HG03159 (cell line): ENCODE measurements at regions not wholly inside any gene's neighbourhood (a gene's known extent, or its start where the extent isn't known, plus 50 kb on each side); places are given as distances from the start of the nearest gene placed in this dataset.
"Not testable (repeated sequence)": the region's sequence is repeated elsewhere in the genome, so short reads cannot be mapped to it uniquely, and the experiment has no call there.

Source experiments
- ATAC-seq: cut with Tn5 transposase; IDR thresholded peaks from one replicate; pipeline ENCODE4 v1.9.1; 2021; ENCODE audit warnings: mild to moderate bottlenecking, moderate library complexity; ENCODE audit not compliant: unreplicated experiment

DNA sequence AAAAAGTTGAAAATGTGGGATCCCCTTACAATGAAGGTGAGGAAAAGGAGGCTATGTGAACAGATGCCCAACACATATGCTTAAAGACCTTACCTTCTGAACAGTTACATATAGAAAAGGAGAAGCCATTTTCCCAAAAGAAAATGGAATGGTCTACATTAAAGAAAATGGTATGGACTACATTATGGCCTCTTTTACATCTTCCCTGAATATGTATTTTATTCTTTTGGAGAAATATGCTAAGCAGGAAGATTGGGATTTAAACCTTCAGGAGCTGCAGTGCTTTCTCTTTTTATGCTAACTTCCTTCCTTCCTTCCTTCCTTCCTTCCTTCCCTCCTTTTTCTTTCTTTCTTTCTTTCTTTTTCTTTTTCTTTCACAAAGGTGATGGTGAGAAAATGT, 155.4 kb downstream of the SEC23IP start:
- ATAC-seq = no peak

DNA sequence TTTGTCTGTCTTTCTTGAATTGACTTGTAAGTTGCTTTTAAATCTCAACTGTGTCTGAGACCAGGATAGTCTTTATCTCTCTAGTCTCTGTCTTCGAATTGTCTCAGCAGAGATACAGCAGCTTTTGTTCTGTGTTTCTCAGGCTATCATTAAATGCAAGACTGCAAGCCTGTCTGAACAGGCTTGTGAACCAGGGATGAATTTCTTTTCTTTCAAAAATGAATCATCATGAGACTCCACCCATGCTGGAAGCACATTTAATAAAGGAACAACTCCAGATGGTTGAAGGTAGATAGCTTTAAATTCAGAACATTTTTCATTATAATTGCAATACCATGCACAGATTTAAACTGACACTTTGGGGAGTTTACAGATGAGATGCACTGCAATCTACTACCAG, 155.9 kb downstream of the SEC23IP start:
- ATAC-seq = no peak

DNA sequence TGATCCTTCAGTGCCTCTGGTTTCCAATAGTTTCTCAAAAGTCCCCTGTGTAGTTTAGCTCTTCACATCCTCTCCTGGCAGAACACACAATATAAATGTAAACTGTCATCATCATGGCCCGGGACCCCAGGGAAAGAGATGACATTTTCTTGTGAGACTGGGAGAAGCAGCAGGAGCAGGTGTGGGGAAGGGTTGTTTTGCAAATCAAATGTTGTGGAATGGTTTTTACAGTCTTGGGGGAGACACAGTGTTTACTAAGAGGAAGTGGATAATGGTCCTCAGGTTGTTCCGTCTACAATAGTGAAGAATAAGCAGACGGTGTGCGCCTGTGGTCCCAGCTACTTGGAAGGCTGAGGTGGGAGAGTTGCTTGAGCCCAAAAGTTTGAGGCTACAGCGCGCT, 159.1 kb downstream of the SEC23IP start:
- ATAC-seq = no peak

DNA sequence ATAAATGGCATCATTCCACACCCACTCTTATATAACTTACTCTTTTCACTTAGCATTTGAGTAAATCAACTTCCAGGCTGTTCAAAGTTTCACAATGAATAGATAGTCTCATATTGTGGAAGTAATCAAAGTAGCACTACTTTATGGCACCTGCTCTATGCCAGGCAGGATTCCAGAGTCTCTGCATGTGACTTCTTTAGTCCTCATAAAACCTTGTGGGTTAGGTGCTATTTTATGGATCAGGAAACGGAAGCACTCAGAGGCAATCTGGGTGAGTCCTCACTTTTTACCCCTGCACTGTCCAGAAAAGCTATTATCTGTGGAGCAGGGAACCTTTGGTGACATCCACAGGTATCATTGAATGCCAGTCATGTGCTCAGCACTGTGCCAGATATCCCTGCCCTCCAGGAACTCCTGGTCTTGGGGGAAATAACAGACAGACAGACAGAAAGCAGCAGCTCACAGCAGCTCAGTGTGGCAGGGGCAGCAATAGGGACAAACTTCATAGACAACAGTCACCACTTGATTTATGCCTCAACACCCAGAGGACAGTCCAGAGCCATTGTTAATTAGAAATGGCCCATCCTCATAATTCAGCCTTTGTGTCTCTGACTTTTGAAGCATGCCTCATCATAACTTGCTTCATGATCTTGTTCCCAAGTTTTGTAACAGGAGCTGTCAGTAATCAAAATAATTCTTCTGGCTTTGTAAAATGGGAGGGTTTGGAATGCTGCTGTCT, 160.6 kb downstream of the SEC23IP start:
- no peak for ATAC-seq

GRCh38 chr10:120059790-120060189, 167.3 kb downstream of the SEC23IP start:
- ATAC-seq = not testable (repeated sequence)

- ATAC-seq = no peak
Measured at GRCh38 chr10:120067427-120067826, 174.9 kb downstream of the SEC23IP start.

DNA sequence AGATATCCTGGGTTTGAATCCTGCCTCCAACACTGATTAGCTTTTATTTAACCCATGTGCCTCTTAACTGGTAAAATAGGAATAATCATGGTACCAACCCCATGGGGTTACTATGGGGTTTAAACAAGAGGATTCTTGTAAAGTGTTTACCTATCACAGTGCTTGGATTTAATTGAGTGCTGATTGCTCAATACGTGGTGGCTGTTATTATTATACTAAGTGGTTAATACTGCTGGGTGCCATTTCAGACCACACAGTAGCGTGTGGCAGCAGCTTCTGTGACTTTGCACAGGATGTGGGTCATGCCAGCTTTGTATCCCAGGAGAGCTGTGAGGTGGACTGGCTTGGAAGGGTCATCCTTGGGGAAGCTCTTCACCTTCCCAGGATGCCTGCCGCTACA, 177.2 kb downstream of the SEC23IP start:
- ATAC-seq = no peak

- no peak for ATAC-seq
Measured at GRCh38 chr10:120075349-120075748, 182.8 kb downstream of the SEC23IP start.

- ATAC-seq = no peak
Measured at GRCh38 chr10:120076996-120077706, 184.6 kb downstream of the SEC23IP start.

- ATAC-seq = no peak
Measured at GRCh38 chr10:120077707-120078492, 185.4 kb downstream of the SEC23IP start.

- no peak for ATAC-seq
Measured at GRCh38 chr10:120085096-120085796, 192.7 kb downstream of the SEC23IP start.

DNA sequence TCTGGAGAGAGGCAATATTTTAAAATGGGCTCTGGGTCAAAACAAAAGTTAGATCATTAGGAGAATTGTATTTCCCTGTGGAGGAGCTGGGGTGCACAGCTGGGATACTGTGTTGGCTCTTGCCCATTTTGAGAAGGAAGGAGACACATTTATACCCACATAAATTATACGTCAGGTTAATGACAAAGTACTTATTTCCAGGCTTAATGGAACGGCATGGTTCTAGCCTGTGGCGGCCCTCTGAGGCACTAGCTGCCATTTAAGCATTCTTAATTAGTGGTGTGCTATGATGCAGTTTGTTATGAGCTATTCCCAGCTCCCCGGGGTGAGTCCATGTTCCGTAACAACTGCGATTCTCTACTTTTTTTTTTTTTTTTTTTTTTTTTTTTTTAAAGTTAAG, 193.5 kb downstream of the SEC23IP start:
- no peak for ATAC-seq

- ATAC-seq = no peak
Measured at GRCh38 chr10:120087109-120087508, 194.6 kb downstream of the SEC23IP start.

GRCh38 chr10:120095875-120096274, 203.3 kb downstream of the SEC23IP start:
- ATAC-seq = no peak

DNA sequence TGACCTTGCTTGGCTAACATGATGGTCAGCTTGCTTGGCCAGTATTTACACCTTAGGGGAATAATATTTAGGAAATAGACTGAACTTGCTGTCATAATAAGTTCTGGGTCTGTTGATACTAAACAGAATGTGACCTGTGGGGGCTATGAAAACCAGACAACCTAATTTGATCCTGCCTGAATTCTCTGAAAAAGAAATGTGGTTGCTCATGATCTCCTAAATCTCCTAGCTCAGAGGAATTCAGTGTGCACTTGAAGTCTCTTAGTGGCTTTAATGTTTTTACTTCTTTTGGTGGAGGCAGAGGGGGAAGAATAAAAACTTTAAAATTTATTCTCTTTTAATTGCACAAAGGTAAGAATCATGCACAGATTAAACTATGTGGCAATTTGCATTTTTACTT, 205.2 kb downstream of the SEC23IP start:
- ATAC-seq = no peak

GRCh38 chr10:120098232-120098930, 205.9 kb downstream of the SEC23IP start:
- ATAC-seq = no peak

DNA sequence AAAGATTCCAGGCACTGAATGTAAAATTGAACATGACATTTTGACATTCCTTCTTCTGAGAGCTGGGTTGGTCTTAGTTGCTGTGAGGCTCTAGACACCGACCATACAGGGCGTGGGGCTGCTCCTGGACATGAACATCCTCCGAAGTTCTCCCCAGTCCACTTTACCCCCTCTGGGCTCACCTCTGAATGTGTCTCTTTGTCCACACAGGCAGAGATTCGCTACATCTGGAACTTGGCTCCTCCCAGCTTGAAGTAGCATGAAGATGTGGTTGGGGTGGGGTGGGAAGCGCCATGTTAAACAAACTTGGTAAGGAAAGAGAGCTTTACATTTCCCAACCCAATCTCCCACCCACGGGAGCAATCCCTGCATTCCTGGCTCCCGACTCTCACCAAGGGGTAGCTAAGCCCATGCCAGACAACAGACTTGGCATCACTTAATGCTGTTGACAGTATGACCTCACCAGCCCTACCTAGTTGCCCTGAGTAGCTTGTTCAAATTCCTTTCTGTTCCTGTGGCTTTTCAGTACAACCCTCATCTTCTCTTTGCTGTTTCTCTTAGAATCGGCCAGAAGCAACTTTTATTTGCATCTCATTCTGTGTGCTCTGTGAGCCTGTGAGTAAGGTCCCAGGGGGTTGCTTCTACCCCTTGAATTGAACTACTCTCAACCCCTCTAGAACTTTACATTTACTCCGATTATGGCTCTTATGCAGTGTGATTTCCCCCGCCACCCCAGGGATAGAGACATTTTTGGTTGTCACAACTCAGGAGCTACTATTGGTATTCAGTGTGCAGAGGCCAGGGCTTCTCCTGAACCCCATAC, 211.4 kb downstream of the SEC23IP start:
- ATAC-seq = no peak

- ATAC-seq = no peak
Measured at GRCh38 chr10:120105001-120105400, 212.5 kb downstream of the SEC23IP start.

- ATAC-seq = no peak
Measured at GRCh38 chr10:120105492-120105891, 213.0 kb downstream of the SEC23IP start.

DNA sequence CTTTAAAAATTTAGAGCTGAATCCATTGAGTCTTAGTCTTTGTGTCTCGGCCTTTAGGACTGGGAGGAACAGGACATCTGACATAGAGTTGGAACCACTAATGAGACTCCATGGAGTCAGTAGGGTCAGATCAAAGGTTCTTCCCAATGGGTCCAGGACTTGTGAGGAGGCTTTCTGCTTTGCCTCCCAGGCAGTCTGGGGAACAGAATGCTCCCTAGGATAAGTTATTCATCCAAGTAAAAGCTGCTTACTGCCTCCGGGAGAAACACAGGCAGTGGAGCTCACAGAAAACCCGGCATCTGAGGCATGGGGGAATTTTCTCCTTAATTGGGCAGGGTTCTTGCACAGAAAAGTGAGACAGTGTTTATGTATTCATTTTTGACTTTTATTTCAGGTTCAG, 216.4 kb downstream of the SEC23IP start:
- no peak for ATAC-seq
